ENCODE measurements at regions not wholly inside any gene's neighbourhood (a gene's known extent, or its start where the extent isn't known, plus 50 kb on each side); places are given as distances from the start of the nearest gene placed in this dataset.

DNA sequence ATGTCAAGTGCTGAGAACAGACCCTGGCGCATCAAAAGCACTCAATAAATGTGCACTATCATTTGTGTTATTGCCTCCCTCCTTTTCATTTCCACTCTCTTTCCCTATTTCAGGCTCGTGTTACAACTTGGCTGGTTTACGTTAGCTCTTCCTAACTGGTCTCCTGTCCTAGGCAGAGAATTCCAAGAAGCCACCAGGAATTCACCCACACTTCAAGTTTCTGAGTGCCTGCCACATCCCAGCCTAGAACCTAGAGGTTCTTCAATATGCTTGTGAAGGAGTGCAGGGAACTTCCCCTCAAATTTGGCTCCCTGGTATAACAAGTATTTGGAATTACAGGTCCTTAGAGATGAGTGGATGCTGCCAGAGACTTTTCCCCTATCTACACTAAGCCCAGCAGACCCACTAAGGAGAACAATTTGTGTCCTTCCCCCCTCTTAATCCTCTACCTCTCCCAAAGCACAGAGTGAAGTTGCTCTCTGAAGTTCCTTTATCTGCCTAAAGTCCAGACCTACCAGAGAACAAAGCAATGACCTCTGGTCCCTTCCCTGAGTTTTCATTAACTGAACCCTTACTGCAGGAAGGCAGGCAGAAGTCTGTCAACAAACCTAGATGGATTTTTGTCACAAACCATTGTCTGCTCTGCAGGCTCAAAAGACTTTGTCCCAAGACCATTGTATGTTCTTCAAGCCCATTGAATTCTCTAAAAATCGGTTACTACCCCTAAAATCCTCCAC is 201.6 kb upstream of the JARID2 start:
- TF ChIP-seq POLR2A (IDR thresholded peaks at IDR 0.05) = no peak
- TF ChIP-seq EP300 (IDR thresholded peaks at IDR 0.05) = no peak

Data from upper lobe of left lung (tissue), 4 donors.